ENCODE measurements at regions not wholly inside any gene's neighbourhood (a gene's known extent, or its start where the extent isn't known, plus 50 kb on each side); places are given as distances from the start of the nearest gene placed in this dataset.

GRCh38 chr9:78133751-78134150 lies 102.1 kb upstream of the CEP78 start:
- TF ChIP-seq, protein P1, sequence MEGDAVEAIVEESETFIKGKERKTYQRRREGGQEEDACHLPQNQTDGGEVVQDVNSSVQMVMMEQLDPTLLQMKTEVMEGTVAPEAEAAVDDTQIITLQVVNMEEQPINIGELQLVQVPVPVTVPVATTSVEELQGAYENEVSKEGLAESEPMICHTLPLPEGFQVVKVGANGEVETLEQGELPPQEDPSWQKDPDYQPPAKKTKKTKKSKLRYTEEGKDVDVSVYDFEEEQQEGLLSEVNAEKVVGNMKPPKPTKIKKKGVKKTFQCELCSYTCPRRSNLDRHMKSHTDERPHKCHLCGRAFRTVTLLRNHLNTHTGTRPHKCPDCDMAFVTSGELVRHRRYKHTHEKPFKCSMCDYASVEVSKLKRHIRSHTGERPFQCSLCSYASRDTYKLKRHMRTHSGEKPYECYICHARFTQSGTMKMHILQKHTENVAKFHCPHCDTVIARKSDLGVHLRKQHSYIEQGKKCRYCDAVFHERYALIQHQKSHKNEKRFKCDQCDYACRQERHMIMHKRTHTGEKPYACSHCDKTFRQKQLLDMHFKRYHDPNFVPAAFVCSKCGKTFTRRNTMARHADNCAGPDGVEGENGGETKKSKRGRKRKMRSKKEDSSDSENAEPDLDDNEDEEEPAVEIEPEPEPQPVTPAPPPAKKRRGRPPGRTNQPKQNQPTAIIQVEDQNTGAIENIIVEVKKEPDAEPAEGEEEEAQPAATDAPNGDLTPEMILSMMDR (IDR thresholded peaks at IDR 0.05; ENCODE audit: insufficient read depth, low read depth, low read length, missing control alignments) = no peak

GRCh38 chr9:78132701-78133058 lies 101.1 kb upstream of the GNAQ start:
- TF ChIP-seq, protein P1 (IDR thresholded peaks at IDR 0.05; ENCODE audit: insufficient read depth, low read depth, low read length, missing control alignments) = no peak
- H3K4me3 ChIP-seq (ENCODE audit: low read length) = no peak overlapping the region
- DNase-seq (ENCODE audit: low read depth) = no peak

More at GRCh38 chr9:78133751-78134150, 102.1 kb upstream of the CEP78 start:
- peak; percentile 37 for DNase-seq (ENCODE audit: low read depth)
- no peak overlapping the region for H3K4me3 ChIP-seq (ENCODE audit: low read length)

GRCh38 chr9:78131969-78132700 lies 100.5 kb upstream of the GNAQ start:
- no peak overlapping the region for H3K4me3 ChIP-seq (ENCODE audit: low read length)
- TF ChIP-seq, protein P1 (IDR thresholded peaks at IDR 0.05; ENCODE audit: insufficient read depth, low read depth, low read length, missing control alignments) = no peak
- DNase-seq (ENCODE audit: low read depth) = peak; percentile 67

GRCh38 chr9:78130853-78131252 lies 99.2 kb upstream of the GNAQ start:
- TF ChIP-seq, protein P1 (IDR thresholded peaks at IDR 0.05; ENCODE audit: insufficient read depth, low read depth, low read length, missing control alignments) = no peak
- H3K4me3 ChIP-seq (ENCODE audit: low read length) = no peak overlapping the region
- no peak for DNase-seq (ENCODE audit: low read depth)

DNA sequence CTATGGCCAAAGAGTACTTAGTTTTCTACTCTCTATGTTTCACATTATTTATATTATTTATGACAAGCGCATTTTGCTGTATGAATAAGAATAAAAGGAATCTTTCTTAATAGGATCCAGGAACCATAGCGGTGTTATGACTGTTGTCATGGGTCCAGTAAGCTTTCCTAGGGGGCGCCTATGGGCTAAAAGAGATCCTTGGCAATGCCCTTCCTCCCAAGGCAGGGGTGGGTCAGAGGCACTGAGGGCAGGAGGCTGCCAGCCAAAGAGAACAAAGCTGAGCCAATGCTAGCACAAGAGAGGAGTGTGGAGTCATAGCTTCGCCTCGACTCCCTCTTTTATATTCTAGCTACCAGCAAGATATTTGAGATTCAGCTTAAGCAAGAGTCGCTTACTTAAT lies 98.4 kb upstream of the GNAQ start:
- no peak overlapping the region for H3K4me3 ChIP-seq (ENCODE audit: low read length)
- DNase-seq (ENCODE audit: low read depth) = peak; percentile 66
- TF ChIP-seq, protein P1 (IDR thresholded peaks at IDR 0.05; ENCODE audit: insufficient read depth, low read depth, low read length, missing control alignments) = peak; percentile 10

- DNase-seq (ENCODE audit: low read depth) = peak; percentile 32
- TF ChIP-seq, protein P1 (IDR thresholded peaks at IDR 0.05; ENCODE audit: insufficient read depth, low read depth, low read length, missing control alignments) = no peak
- no peak overlapping the region for H3K4me3 ChIP-seq (ENCODE audit: low read length)
Observed at GRCh38 chr9:78127279-78128225, 95.9 kb upstream of the GNAQ start.

All from epithelial cell of esophagus (primary cell).